ENCODE measurements at regions not wholly inside any gene's neighbourhood (a gene's known extent, or its start where the extent isn't known, plus 50 kb on each side); places are given as distances from the start of the nearest gene placed in this dataset.
A peak's percentile ranks its signal among the peaks of the same experiment; 100 is the strongest.

- no peak for DNase-seq (ENCODE audit: low spot score)
Measured at GRCh38 chr1:17877316-17877715, 122.2 kb downstream of the ACTL8 start.

GRCh38 chr1:17877896-17878295 is 122.8 kb downstream of the ACTL8 start:
- no peak for DNase-seq (ENCODE audit: low spot score)

- DNase-seq (ENCODE audit: low spot score): peak; percentile 26
Measured at GRCh38 chr1:17878837-17879236, 123.7 kb downstream of the ACTL8 start.

- DNase-seq (ENCODE audit: low spot score): no peak
Measured at GRCh38 chr1:17880449-17880848, 125.3 kb downstream of the ACTL8 start.

- DNase-seq (ENCODE audit: low spot score): no peak
Measured at GRCh38 chr1:17881761-17882160, 126.6 kb downstream of the ACTL8 start.

- no peak for DNase-seq (ENCODE audit: low spot score)
Measured at GRCh38 chr1:17883136-17883535, 128.0 kb downstream of the ACTL8 start.

GRCh38 chr1:17883662-17884395 is 128.7 kb downstream of the ACTL8 start:
- no peak for DNase-seq (ENCODE audit: low spot score)

- no peak for DNase-seq (ENCODE audit: low spot score)
Measured at GRCh38 chr1:17885663-17886320, 130.7 kb downstream of the ACTL8 start.

GRCh38 chr1:17886386-17886785 is 131.3 kb downstream of the ACTL8 start:
- no peak for DNase-seq (ENCODE audit: low spot score)

GRCh38 chr1:17886838-17887441 is 131.8 kb downstream of the ACTL8 start:
- no peak for DNase-seq (ENCODE audit: low spot score)

GRCh38 chr1:17887661-17888371 is 132.7 kb downstream of the ACTL8 start:
- no peak for DNase-seq (ENCODE audit: low spot score)

GRCh38 chr1:17890056-17890814 is 135.1 kb downstream of the ACTL8 start:
- DNase-seq (ENCODE audit: low spot score): no peak

- DNase-seq (ENCODE audit: low spot score): no peak
Measured at GRCh38 chr1:17890815-17891191, 135.7 kb downstream of the ACTL8 start.

- DNase-seq (ENCODE audit: low spot score): no peak
Measured at GRCh38 chr1:17891205-17892110, 136.3 kb downstream of the ACTL8 start.

GRCh38 chr1:17892225-17892624 is 137.1 kb downstream of the ACTL8 start:
- no peak for DNase-seq (ENCODE audit: low spot score)

- DNase-seq (ENCODE audit: low spot score): no peak
Measured at GRCh38 chr1:17892851-17893250, 137.7 kb downstream of the ACTL8 start.

- DNase-seq (ENCODE audit: low spot score): no peak
Measured at GRCh38 chr1:17893891-17894631, 138.9 kb downstream of the ACTL8 start.

GRCh38 chr1:17895401-17895800 is 140.3 kb downstream of the ACTL8 start:
- no peak for DNase-seq (ENCODE audit: low spot score)

- DNase-seq (ENCODE audit: low spot score): no peak
Measured at GRCh38 chr1:17895986-17896385, 140.9 kb downstream of the ACTL8 start.

GRCh38 chr1:17903386-17903785 is 148.3 kb downstream of the ACTL8 start:
- no peak for DNase-seq (ENCODE audit: low spot score)

Data from RKO (cell line).